Right lobe of liver (tissue), 4 donors: ENCODE measurements at regions not wholly inside any gene's neighbourhood (a gene's known extent, or its start where the extent isn't known, plus 50 kb on each side); places are given as distances from the start of the nearest gene placed in this dataset.
"Not testable (repeated sequence)": the region's sequence is repeated elsewhere in the genome, so short reads cannot be mapped to it uniquely, and the experiment has no call there.

Experiments
- POLR2A ChIP-seq: fragments of 450-650 bp; IDR thresholded peaks from one replicate; pipeline ENCODE4 v1.6.1; 2017; ENCODE audit warnings: antibody characterized with exemption, mild to moderate bottlenecking
- TF ChIP-seq, protein P1 (sequence below), 4 donors: fragments of 200-600 bp in 3 of 4; fragments of 450-650 bp in 1 of 4; IDR thresholded peaks; one replicate each; pipeline versions ENCODE4 v1.5.1 to v1.8.0; 2016 to 2022; ENCODE audit warnings: antibody characterized with exemption in 4 of 4, mild to moderate bottlenecking in 2 of 4
- donor health status: DM: no; HTN: no; CAD: no.
- donor health status: DM: no; HTN: no; CAD: no.
- donor health status: DM: no; HTN: yes; CAD: no.

DNA sequence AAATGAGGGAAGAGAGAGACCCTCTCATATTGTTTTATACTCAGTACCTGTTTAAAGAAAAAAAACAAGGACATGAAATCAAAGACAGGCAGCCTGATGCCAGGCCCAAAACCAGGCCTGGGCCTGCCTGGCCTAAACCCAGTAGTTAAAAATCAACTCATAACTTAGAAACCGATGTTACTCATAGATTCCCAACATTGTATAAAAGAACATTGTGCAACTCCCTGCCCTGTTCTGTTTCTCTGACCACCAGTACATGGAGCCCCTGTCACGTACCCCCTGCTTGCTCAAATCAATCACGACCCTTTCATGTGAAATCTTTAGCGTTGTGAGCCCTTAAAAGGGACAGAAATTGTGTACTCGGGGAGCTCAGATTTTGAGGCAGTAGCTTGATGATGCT, 291.4 kb upstream of the SGCG start:
- TF ChIP-seq, protein P1, sequence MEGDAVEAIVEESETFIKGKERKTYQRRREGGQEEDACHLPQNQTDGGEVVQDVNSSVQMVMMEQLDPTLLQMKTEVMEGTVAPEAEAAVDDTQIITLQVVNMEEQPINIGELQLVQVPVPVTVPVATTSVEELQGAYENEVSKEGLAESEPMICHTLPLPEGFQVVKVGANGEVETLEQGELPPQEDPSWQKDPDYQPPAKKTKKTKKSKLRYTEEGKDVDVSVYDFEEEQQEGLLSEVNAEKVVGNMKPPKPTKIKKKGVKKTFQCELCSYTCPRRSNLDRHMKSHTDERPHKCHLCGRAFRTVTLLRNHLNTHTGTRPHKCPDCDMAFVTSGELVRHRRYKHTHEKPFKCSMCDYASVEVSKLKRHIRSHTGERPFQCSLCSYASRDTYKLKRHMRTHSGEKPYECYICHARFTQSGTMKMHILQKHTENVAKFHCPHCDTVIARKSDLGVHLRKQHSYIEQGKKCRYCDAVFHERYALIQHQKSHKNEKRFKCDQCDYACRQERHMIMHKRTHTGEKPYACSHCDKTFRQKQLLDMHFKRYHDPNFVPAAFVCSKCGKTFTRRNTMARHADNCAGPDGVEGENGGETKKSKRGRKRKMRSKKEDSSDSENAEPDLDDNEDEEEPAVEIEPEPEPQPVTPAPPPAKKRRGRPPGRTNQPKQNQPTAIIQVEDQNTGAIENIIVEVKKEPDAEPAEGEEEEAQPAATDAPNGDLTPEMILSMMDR (IDR thresholded peaks at IDR 0.05) = not testable (repeated sequence)
- not testable (repeated sequence) for TF ChIP-seq POLR2A
